ENCODE measurements at regions not wholly inside any gene's neighbourhood (a gene's known extent, or its start where the extent isn't known, plus 50 kb on each side); places are given as distances from the start of the nearest gene placed in this dataset.
A peak's percentile ranks its signal among the peaks of the same experiment; 100 is the strongest.

GRCh38 chr1:193417945-193418744 lies 231.7 kb upstream of the B3GALT2 start:
- ATAC-seq (peak; percentile 80 to 86), DNase-seq (peak in 3 of 10 donors; percentile 44 to 56 (median 53))
- POLR2A ChIA-PET: interaction anchor here (0.6 to 1.0 kb wide), 2 partner anchors 10 to 58 kb away, joined by 3 read pairs; no protein-coding TSS in a partner anchor
- H3K4me1 Mint-ChIP-seq: peaks cover 16 to 45% (median 41%) of the 10 kb centered on the region in 4 donors
- H3K27ac Mint-ChIP-seq: peak overlapping the region; percentile 85 to 97 (median 92)
- H3K36me3 Mint-ChIP-seq: peaks cover 0 to 8% (median 4%) of the 10 kb centered on the region in 3 donors
- H3K9me3 Mint-ChIP-seq: peaks cover 0 to 8% (median under 1%) of the 10 kb centered on the region in 9 donors
- H3K27me3 Mint-ChIP-seq: no peaks in the 10 kb centered on the region
- peak overlapping the region; percentile 80 to 89 (median 83) for H3K4me3 Mint-ChIP-seq

DNA sequence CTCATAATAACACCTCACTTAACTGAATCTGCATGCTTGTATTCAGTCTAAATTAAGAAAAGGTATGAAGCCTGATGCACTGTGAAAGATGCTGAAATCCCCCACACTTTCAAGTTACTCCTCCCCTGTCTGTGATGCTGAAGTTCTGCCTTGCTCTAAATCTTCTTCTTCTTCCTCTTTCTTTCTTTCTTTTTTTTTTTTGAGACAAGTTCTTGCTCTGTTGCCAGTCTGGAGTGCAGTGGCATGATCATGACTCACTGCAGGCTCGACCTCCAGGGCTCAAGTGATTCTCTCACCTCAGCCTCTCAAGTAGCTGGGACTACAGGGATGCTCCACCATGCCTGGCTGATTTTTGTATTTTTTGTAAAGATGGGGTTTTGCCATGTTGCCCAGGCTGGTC lies 231.0 kb upstream of the B3GALT2 start:
- POLR2A ChIA-PET: no interaction called here
- H3K4me3 Mint-ChIP-seq: peak overlapping the region; percentile 6 to 89 (median 83)
- peak in 1 of 10 donors; percentile 5 for DNase-seq
- H3K27ac Mint-ChIP-seq: peak overlapping the region; percentile 45 to 97 (median 91)
- H3K36me3 Mint-ChIP-seq: peaks cover 0 to 11% (median 4%) of the 10 kb centered on the region in 3 donors
- H3K27me3 Mint-ChIP-seq: no peaks in the 10 kb centered on the region
- peak; percentile 57 to 58 for ATAC-seq
- peaks cover 15 to 52% (median 46%) of the 10 kb centered on the region in 4 donors for H3K4me1 Mint-ChIP-seq
- H3K9me3 Mint-ChIP-seq: peaks cover 0 to 9% (median 2%) of the 10 kb centered on the region in 9 donors

DNA sequence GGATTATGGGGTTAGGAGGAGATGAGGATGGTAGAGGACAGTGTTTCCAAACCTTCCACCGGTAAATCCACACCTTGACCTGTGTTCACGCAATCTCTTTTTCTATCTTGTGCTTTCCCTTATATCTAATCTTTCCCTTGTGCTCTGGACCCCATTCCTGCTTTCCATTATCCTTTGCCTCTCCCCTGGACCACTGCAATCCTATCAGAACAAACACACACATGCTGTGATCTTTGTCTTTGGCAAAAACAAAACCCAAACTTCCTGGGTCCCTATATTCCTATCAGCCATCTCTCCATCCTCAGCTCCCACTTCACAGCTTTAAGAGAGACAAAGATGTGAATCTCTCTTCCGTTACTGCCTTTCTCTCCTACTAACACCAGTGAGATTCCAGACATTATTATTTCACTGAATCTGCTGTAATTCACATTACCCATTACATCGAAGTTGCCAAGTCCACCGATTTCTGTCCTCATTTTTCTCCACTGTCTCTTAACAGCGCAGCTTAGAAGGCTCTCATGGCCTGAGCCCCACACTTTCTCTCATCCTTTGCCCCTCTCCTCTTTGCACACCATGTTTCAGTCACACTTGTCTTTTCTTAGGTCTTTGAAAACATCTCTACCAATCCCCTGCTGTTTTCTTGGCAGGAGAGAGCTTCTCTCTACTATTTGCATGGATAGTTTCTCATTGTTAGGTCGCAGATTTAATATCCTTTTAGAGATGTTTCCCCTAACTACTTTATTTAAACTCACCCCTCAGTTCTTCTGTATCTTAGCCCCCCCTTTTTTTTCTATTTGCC lies 230.0 kb upstream of the B3GALT2 start:
- H3K36me3 Mint-ChIP-seq: peaks cover 0 to 11% (median 4%) of the 10 kb centered on the region in 3 donors
- POLR2A ChIA-PET: interaction anchor here (0.7 kb wide), 1 partner anchor 43 kb away, joined by 3 read pairs; no protein-coding TSS in a partner anchor
- H3K4me1 Mint-ChIP-seq: peaks cover 19 to 62% (median 55%) of the 10 kb centered on the region in 4 donors
- ATAC-seq: no peak
- no peaks in the 10 kb centered on the region for H3K27me3 Mint-ChIP-seq
- DNase-seq: no peak
- H3K4me3 Mint-ChIP-seq: no peak overlapping the region
- peaks cover 0 to 9% (median 2%) of the 10 kb centered on the region in 9 donors for H3K9me3 Mint-ChIP-seq
- peak overlapping the region in 8 of 10 donors; percentile 7 to 95 (median 32) for H3K27ac Mint-ChIP-seq

- Mint-ChIP-seq H3K36me3 (peaks cover 0 to 11% (median 4%) of the 10 kb centered on the region in 3 donors), H3K27me3 (no peaks in the 10 kb centered on the region), H3K4me3 (peak overlapping the region in 1 of 10 donors; percentile 0), H3K4me1 (peaks cover 19 to 62% (median 57%) of the 10 kb centered on the region in 4 donors), H3K27ac (peak overlapping the region in 5 of 10 donors; percentile 5 to 70 (median 35)), H3K9me3 (peaks cover 0 to 9% (median 2%) of the 10 kb centered on the region in 9 donors)
- DNase-seq (no peak), ATAC-seq (no peak)
- POLR2A ChIA-PET: no interaction called here
These were observed 228.8 kb upstream of the B3GALT2 start for GRCh38 chr1:193415256-193415655.

DNA sequence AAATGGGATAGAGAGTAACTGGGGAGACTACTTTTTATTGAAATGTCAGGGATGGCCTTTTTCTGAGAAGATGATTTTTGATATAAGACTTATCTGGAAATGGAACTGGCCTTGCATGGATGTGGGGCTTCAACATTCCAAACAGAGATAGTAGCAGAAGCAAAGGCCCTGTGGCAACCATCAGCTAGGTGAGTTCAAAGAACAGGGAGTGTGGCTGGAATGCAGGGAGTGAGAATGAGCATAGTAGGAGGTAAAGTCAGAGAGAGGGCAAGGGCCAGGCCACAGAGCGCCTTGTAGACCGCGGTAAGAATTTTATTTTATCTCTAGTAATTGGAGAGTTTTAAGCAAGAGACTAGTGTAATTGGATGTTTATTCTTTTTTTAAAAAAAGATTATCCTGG lies 227.0 kb upstream of the B3GALT2 start:
- peaks cover 19 to 51% (median 47%) of the 10 kb centered on the region in 4 donors for H3K4me1 Mint-ChIP-seq
- H3K4me3 Mint-ChIP-seq: peak overlapping the region in 1 of 10 donors; percentile 24
- H3K27ac Mint-ChIP-seq: peak overlapping the region in 6 of 10 donors; percentile 7 to 88 (median 56)
- peaks cover 0 to 9% (median 2%) of the 10 kb centered on the region in 9 donors for H3K9me3 Mint-ChIP-seq
- POLR2A ChIA-PET: no interaction called here
- DNase-seq: no peak
- ATAC-seq: no peak
- H3K36me3 Mint-ChIP-seq: peaks cover 0 to 11% (median 4%) of the 10 kb centered on the region in 3 donors
- no peaks in the 10 kb centered on the region for H3K27me3 Mint-ChIP-seq

- peaks cover 0 to 9% (median 2%) of the 10 kb centered on the region in 9 donors for H3K9me3 Mint-ChIP-seq
- H3K27me3 Mint-ChIP-seq: no peaks in the 10 kb centered on the region
- peak overlapping the region in 3 of 10 donors; percentile 6 to 88 (median 41) for H3K27ac Mint-ChIP-seq
- no peak for DNase-seq
- POLR2A ChIA-PET: no interaction called here
- peaks cover 16 to 45% (median 41%) of the 10 kb centered on the region in 4 donors for H3K4me1 Mint-ChIP-seq
- H3K36me3 Mint-ChIP-seq: peaks cover 0 to 11% (median 4%) of the 10 kb centered on the region in 3 donors
- peak overlapping the region in 1 of 10 donors; percentile 67 for H3K4me3 Mint-ChIP-seq
- ATAC-seq: no peak
These were observed 226.3 kb upstream of the B3GALT2 start for GRCh38 chr1:193412748-193413147.

DNA sequence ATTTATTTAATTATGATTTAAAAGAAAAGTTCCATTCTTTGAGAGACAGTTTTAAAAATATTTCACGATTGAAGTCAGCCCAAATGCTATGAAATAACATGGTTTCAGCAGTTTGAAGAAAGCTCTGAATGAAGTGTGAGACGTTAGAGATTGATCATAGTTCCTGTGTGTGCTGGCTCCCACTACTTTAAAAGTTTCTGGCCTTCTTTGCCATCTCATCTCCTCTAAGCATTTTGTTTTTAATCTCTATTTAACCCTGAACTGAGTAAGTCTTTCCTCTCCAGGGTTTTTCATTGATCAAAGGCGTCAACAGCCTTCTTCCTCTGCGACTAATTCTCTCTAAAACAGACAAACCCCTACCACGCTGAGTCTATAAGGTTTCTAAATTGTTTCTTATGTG lies 225.3 kb upstream of the B3GALT2 start:
- Mint-ChIP-seq H3K4me3 (peak overlapping the region; percentile 0 to 69 (median 57)), H3K9me3 (peaks cover 0 to 9% (median 2%) of the 10 kb centered on the region in 9 donors), H3K4me1 (peaks cover 18 to 41% (median 39%) of the 10 kb centered on the region in 4 donors), H3K27ac (peak overlapping the region in 9 of 10 donors; percentile 39 to 90 (median 75)), H3K27me3 (no peaks in the 10 kb centered on the region), H3K36me3 (peaks cover 0 to 11% (median 4%) of the 10 kb centered on the region in 3 donors)
- POLR2A ChIA-PET: interaction anchor here (1.2 kb wide), 1 partner anchor 33 kb away, joined by 3 read pairs; no protein-coding TSS in a partner anchor
- ATAC-seq (peak; percentile 57 to 82), DNase-seq (peak in 1 of 10 donors; percentile 21)

GRCh38 chr1:193411215-193411614 lies 224.8 kb upstream of the B3GALT2 start:
- POLR2A ChIA-PET: interaction anchor here (1.2 kb wide), 1 partner anchor 33 kb away, joined by 3 read pairs; no protein-coding TSS in a partner anchor
- ATAC-seq: no peak
- Mint-ChIP-seq H3K9me3 (peaks cover 0 to 9% (median 2%) of the 10 kb centered on the region in 9 donors), H3K27ac (peak overlapping the region in 3 of 10 donors; percentile 41 to 88 (median 86)), H3K36me3 (peaks cover 0 to 11% (median 4%) of the 10 kb centered on the region in 3 donors), H3K4me1 (peaks cover 13 to 41% (median 37%) of the 10 kb centered on the region in 4 donors), H3K27me3 (no peaks in the 10 kb centered on the region), H3K4me3 (no peak overlapping the region)
- no peak for DNase-seq

DNA sequence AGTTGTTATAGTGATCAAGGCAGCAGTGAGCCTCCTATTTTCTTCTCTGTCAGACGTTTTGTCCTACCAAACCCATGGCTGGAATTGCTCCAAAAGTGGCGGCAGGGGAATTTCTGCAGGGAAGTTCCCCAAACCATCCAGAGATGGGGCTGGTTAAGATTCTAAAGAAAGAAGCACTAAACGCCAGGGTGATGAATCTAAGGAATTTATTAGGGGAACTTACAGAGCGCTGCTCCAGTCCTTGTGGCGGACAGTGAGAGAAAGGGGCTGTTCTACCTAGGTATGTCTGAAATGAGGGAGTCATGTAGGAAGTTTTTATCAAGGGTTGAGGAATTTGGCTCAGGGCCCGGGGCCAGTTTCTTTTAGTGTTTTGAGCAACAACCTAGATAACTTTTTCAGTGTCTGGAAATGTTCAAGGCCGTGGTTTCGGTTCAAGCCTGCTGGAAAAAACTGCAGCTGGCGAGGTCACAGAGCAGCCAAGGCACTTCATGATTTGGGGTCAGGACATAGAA lies 222.4 kb upstream of the B3GALT2 start:
- POLR2A ChIA-PET: no interaction called here
- H3K4me3 Mint-ChIP-seq: no peak overlapping the region

GRCh38 chr1:193406901-193407300 lies 220.5 kb upstream of the B3GALT2 start:
- Mint-ChIP-seq H3K27me3 (no peaks in the 10 kb centered on the region), H3K4me1 (peaks cover 14 to 25% (median 18%) of the 10 kb centered on the region in 4 donors), H3K27ac (peak overlapping the region in 3 of 10 donors; percentile 1 to 30 (median 4)), H3K36me3 (no peaks in the 10 kb centered on the region), H3K9me3 (no peaks in the 10 kb centered on the region), H3K4me3 (no peak overlapping the region)
- ATAC-seq: peak; percentile 62 to 77
- POLR2A ChIA-PET: no interaction called here
- DNase-seq: peak in 3 of 10 donors; percentile 51 to 60 (median 54)

More for the DNA sequence above, 222.4 kb upstream of the B3GALT2 start:
- Mint-ChIP-seq H3K27ac (peak overlapping the region in 3 of 10 donors; percentile 12 to 74 (median 24)), H3K36me3 (peaks cover 0 to 6% (median 0%) of the 10 kb centered on the region in 3 donors), H3K4me1 (peaks cover 13 to 31% (median 28%) of the 10 kb centered on the region in 4 donors), H3K27me3 (no peaks in the 10 kb centered on the region), H3K9me3 (peaks cover 0 to 9% (median 0%) of the 10 kb centered on the region in 9 donors)
- ATAC-seq (no peak), DNase-seq (no peak)

DNA sequence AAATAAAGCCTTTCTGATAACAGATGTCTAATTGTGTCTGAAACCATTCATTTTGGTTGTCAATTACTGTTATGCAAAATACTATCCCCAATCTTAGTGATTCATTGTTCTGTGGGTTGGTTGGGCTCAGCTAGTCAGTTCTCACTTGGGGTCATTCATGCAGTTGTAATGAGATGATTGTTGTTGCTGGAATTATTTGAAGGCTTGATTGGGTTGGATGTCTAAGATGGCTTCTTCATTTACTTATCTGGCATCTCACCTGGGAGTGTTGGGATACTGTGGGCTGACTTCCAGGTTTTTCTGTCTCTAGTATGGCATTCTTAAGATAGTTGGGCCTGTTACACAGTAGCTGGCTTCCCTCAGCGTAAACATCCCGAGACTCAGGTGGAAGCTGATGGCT lies 217.8 kb upstream of the B3GALT2 start:
- no peak for ATAC-seq
- POLR2A ChIA-PET: no interaction called here
- Mint-ChIP-seq H3K9me3 (no peaks in the 10 kb centered on the region), H3K27me3 (no peaks in the 10 kb centered on the region), H3K4me3 (no peak overlapping the region), H3K27ac (peak overlapping the region in 1 of 10 donors; percentile 16), H3K4me1 (peaks cover 10 to 19% (median 14%) of the 10 kb centered on the region in 4 donors), H3K36me3 (no peaks in the 10 kb centered on the region)
- no peak for DNase-seq

GRCh38 chr1:193402977-193403376 lies 216.6 kb upstream of the B3GALT2 start:
- Mint-ChIP-seq H3K9me3 (no peaks in the 10 kb centered on the region), H3K4me3 (no peak overlapping the region), H3K27ac (peak overlapping the region in 1 of 10 donors; percentile 51), H3K27me3 (no peaks in the 10 kb centered on the region), H3K36me3 (no peaks in the 10 kb centered on the region), H3K4me1 (peaks cover 10 to 19% (median 13%) of the 10 kb centered on the region in 4 donors)
- ATAC-seq (no peak), DNase-seq (no peak)
- POLR2A ChIA-PET: no interaction called here

All from naive thymus-derived CD8-positive, alpha-beta T cell (primary cell).